ENCODE measurements at regions not wholly inside any gene's neighbourhood (a gene's known extent, or its start where the extent isn't known, plus 50 kb on each side); places are given as distances from the start of the nearest gene placed in this dataset.

DNA sequence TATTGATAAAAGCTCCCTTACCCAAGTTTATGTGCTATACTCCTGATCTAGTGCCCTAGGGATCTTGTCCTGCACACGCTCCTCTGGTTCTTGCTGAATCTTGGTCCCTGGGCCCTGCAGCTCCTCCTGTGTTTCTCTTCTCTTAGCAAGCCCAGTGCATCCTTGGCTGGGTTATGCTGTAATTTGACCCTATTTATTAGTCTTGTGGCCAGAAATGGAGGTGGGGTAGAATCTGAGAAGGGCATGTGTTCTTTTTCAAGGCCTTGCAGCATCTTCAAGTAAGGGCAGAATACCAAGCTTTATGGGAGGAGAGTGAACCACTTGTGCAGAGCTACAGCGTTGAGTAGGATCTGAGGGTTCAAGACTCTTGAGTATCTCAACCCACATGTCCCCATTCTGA, 366.8 kb downstream of the FAM170A start:
- no peak overlapping the region for H3K27ac ChIP-seq (ENCODE audit: extremely low read depth, low read depth, low read length)
- H3K4me2 ChIP-seq (ENCODE audit: insufficient read depth, low read length) = no peak overlapping the region
- in situ Hi-C loops (cut with MboI) (no loop called here), intact Hi-C loops (cut with micrococcal nuclease) (no loop called here)
- H3K36me3 ChIP-seq (ENCODE audit: control insufficient read depth, insufficient read depth, low read length) = no peaks in the 10 kb centered on the region
- no peak overlapping the region for H3K9ac ChIP-seq (ENCODE audit: insufficient read depth in 1 of 2, low read depth in 2 of 2, low read length in 2 of 2)
- no peaks in the 10 kb centered on the region for H3K9me1 ChIP-seq (ENCODE audit: control insufficient read depth, insufficient read depth, low read length)
- BruUV-seq (replicated peaks) = no TSS peak
- no peaks in the 10 kb centered on the region for H3K9me3 ChIP-seq (replicated peaks; ENCODE audit: control insufficient read depth, insufficient read depth, low read depth, low read length)
- FAIRE-seq (no peak), ATAC-seq (no peak), DNase-seq (ENCODE audit: extremely low read depth in 1 of 4, low spot score in 3 of 4) (no peak)
- H3K4me3 ChIP-seq = no peak overlapping the region
- ChIA-PET CTCF (ENCODE audit: low intra/inter-chr PET ratio) (no interaction called here), POLR2A (interaction anchor here (0.7 kb wide), 1 partner anchor 503 kb away, joined by 4 read pairs; no protein-coding TSS in a partner anchor)
- no peak overlapping the region for H2AFZ ChIP-seq (ENCODE audit: low read depth, low read length)
- 0% methylated on average over 1 of the region's 2 CpGs for WGBS (ENCODE audit: insufficient coverage, low coverage, missing lambda C conversion rate)
- H3K79me2 ChIP-seq (ENCODE audit: control insufficient read depth, insufficient read depth, low read length) = no peaks in the 10 kb centered on the region
- no peaks in the 10 kb centered on the region for H3K27me3 ChIP-seq (ENCODE audit: control insufficient read depth in 2 of 2, insufficient read depth in 2 of 2, low read length in 2 of 2)
- no peaks in the 10 kb centered on the region for H3K4me1 ChIP-seq (replicated peaks in 1 of 2; ENCODE audit: control insufficient read depth in 2 of 2, insufficient read depth in 2 of 2, low read length in 2 of 2)
- no peaks in the 10 kb centered on the region for H4K20me1 ChIP-seq (replicated peaks; ENCODE audit: control insufficient read depth, insufficient read depth, low read length)
- TF ChIP-seq, protein P1, sequence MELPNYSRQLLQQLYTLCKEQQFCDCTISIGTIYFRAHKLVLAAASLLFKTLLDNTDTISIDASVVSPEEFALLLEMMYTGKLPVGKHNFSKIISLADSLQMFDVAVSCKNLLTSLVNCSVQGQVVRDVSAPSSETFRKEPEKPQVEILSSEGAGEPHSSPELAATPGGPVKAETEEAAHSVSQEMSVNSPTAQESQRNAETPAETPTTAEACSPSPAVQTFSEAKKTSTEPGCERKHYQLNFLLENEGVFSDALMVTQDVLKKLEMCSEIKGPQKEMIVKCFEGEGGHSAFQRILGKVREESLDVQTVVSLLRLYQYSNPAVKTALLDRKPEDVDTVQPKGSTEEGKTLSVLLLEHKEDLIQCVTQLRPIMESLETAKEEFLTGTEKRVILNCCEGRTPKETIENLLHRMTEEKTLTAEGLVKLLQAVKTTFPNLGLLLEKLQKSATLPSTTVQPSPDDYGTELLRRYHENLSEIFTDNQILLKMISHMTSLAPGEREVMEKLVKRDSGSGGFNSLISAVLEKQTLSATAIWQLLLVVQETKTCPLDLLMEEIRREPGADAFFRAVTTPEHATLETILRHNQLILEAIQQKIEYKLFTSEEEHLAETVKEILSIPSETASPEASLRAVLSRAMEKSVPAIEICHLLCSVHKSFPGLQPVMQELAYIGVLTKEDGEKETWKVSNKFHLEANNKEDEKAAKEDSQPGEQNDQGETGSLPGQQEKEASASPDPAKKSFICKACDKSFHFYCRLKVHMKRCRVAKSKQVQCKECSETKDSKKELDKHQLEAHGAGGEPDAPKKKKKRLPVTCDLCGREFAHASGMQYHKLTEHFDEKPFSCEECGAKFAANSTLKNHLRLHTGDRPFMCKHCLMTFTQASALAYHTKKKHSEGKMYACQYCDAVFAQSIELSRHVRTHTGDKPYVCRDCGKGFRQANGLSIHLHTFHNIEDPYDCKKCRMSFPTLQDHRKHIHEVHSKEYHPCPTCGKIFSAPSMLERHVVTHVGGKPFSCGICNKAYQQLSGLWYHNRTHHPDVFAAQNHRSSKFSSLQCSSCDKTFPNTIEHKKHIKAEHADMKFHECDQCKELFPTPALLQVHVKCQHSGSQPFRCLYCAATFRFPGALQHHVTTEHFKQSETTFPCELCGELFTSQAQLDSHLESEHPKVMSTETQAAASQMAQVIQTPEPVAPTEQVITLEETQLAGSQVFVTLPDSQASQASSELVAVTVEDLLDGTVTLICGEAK (IDR thresholded peaks at IDR 0.05) = no peak
- TF ChIP-seq, protein P1 (CRISPR knock-in tag; IDR thresholded peaks at IDR 0.05) = no peak
- TF ChIP-seq NCOA1 (IDR thresholded peaks at IDR 0.05; ENCODE audit: low read depth) (no peak), ELF4 (CRISPR knock-in tag; IDR thresholded peaks at IDR 0.05) (no peak), MECOM (CRISPR knock-in tag; IDR thresholded peaks at IDR 0.05) (no peak)
- TF ChIP-seq, protein P2, sequence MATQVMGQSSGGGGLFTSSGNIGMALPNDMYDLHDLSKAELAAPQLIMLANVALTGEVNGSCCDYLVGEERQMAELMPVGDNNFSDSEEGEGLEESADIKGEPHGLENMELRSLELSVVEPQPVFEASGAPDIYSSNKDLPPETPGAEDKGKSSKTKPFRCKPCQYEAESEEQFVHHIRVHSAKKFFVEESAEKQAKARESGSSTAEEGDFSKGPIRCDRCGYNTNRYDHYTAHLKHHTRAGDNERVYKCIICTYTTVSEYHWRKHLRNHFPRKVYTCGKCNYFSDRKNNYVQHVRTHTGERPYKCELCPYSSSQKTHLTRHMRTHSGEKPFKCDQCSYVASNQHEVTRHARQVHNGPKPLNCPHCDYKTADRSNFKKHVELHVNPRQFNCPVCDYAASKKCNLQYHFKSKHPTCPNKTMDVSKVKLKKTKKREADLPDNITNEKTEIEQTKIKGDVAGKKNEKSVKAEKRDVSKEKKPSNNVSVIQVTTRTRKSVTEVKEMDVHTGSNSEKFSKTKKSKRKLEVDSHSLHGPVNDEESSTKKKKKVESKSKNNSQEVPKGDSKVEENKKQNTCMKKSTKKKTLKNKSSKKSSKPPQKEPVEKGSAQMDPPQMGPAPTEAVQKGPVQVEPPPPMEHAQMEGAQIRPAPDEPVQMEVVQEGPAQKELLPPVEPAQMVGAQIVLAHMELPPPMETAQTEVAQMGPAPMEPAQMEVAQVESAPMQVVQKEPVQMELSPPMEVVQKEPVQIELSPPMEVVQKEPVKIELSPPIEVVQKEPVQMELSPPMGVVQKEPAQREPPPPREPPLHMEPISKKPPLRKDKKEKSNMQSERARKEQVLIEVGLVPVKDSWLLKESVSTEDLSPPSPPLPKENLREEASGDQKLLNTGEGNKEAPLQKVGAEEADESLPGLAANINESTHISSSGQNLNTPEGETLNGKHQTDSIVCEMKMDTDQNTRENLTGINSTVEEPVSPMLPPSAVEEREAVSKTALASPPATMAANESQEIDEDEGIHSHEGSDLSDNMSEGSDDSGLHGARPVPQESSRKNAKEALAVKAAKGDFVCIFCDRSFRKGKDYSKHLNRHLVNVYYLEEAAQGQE (IDR thresholded peaks at IDR 0.05; ENCODE audit: borderline replicate concordance) = no peak
- TF ChIP-seq, protein P2 (CRISPR knock-in tag; IDR thresholded peaks at IDR 0.05; ENCODE audit: low read depth) = no peak

All from K562 (cell line).